D341Med (cell line): ENCODE measurements at regions not wholly inside any gene's neighbourhood (a gene's known extent, or its start where the extent isn't known, plus 50 kb on each side); places are given as distances from the start of the nearest gene placed in this dataset.
"Not testable (repeated sequence)": the region's sequence is repeated elsewhere in the genome, so short reads cannot be mapped to it uniquely, and the experiment has no call there.

ENCODE experiments used
- DNase-seq: peaks from one replicate; pipeline ENCODE4 v3.0.0; 2012; ENCODE audit warnings: low spot score

DNA sequence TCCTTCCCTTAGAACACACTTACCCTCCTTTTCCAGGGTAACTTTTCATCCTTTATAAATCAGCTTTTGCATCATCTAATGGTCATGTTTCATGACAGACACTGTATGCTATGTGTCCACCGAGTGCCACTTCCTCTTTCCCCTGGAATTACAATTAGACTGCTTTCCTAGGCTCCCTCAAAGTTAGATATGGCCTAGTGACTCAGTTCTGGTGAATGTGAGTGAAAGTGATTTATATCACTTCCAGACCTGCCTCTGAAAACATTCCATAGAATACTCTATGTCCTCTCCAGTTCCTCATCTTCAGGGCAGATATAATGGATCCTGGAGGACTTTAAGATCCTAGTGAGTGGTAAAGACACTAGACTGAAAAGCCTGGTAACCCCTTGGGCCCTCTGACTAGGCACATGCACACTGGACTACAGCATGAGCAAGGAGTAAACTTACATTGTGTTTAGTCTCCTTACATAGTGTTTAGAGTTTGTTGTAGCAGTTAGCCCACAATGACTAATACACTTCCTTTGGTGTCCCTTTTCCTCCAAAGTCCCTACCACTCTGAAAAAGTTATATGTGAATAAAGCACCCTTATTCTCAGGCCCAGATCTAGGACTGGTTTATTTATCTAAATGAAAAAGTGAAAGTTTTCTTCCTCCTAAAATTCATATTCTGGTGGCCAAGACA, 59.3 kb downstream of the GPR88 start:
- DNase-seq = no peak

DNA sequence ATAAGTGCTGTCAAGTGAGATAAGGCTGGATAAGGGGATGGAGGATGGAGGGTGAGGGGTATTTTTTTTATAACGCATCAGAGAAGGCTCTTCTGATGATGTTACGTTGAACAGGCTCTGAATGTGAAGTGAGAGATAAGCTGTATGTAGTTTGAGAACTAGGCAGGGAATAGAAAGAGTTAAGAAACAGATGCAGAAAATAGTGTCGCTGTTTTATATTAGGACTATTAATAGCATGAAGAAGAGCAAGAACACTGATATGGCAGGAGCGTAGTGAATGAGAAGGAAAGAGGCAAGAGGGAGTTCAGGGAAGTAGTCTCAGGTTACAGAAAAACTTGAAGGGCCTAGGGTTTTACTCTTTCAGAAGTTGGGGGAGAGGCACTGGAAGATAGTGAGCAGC, 59.8 kb downstream of the GPR88 start:
- DNase-seq = no peak

DNA sequence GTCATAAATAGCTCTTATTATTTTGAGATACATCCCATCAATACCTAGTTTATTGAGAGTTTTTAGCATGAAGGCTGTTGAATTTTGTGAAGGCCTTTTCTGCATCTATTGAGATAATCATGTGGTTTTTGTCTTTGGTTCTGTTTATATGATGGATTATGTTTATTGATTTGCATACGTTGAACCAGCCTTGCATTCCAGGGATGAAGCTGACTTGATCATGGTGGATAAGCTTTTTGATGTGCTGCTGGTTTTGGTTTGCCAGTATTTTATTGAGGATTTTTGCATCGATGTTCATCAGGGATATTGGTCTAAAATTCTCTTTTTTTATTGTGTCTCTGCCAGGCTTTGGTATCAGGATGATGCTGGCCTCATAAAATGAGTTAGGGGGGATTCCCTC, 62.4 kb downstream of the GPR88 start:
- not testable (repeated sequence) for DNase-seq

DNA sequence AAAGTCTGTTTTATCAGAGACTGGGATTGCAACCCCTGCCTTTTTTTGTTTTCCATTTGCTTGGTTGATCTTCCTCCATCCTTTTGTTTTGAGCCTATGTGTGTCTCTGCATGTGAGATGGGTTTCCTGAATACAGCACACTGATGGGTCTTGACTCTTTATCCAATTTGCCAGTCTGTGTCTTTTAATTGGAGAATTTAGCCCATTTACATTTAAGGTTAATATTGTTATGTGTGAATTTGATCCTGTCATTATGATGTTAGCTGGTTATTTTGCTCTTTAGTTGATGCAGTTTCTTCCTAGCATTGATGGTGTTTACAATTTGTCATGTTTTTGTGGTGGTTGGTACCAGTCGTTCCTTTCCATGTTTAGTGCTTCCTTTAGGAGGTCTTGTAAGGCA, 64.1 kb downstream of the GPR88 start:
- DNase-seq = not testable (repeated sequence)

DNA sequence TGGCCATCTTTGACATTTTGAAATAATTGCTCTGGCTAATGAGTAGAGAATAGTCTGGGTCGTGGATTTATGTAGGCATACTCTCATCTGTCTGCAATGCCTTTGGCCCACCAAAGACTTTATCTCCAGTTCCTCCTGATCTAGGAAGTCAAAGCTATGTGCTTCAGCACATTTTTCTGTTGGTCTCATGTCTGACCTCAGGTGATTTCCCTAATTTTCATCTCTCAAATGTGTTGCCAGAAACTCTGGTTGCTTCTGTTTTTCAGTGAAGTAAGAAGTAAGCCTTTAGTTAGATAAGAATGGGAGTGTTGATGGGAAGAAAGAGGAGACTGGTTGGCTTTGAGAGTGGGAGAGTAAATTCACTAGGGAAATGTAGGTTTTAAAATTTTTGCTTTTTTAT, 66.4 kb downstream of the GPR88 start:
- no peak for DNase-seq

DNA sequence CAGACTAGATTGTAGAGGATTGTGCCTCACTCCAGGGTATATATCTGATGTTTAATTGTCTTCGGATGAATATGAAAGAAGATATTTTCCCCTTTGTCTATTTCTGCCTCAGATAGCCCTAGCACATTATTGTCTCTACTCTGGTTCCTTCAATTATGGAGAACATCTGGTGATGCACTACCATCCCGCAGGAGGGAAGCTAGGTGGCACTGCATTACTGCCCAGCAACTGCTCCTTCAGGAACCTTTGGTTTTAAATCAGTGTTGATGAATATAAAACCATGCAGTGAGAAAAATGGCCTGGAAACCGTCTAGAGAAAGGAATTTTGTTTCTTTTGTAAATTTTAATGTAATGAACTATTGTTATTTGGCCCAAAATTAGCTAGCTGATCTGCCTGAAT, 68.5 kb downstream of the GPR88 start:
- DNase-seq = peak; percentile 43

DNA sequence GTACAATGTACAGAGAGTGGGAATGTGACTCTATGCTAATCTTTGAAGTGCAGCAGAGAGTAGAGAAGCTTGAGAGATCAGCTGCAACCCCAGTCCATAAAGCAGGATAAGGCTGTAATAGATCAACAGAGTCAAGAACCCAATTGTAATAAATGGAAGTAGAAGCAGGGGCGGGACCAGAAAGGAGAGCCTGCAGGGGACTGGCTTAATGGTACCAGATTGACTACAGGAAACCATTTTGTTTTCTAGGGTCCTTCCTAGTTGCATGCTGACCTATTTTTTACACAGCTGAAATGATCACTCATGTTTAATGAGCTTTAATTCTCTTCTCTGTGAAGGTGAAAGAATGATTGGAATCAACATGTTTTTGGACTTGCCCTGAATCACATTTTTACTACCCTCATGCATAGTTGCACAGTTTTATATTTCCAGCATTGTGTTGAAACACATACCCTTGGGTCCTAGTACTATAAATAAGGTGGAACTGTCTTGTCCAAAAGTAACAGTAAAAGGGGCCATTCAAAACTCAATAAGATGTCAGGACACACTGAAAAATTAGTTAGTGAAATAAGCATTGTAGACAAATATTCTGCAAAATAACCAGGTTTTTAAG, 69.8 kb downstream of the GPR88 start:
- no peak for DNase-seq

DNA sequence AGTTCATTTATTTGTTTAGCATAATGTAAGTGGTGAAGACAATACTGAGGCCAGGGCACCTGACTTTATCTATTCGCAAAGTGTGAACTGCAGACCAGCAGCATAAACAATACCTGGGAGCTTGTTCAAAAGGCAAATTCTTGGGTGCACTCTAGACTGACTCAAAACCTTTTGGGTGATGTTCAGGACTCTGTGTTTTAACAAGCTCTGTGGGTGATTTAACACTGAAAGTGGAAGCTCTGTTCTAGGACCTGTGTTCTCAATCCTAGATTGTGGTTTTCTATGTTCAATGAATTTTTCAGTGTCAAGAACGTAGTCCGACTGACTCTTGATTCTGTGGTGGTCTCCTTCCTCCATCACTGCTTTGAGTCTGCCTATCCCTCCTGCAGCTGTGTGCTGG, 71.9 kb downstream of the GPR88 start:
- no peak for DNase-seq

DNA sequence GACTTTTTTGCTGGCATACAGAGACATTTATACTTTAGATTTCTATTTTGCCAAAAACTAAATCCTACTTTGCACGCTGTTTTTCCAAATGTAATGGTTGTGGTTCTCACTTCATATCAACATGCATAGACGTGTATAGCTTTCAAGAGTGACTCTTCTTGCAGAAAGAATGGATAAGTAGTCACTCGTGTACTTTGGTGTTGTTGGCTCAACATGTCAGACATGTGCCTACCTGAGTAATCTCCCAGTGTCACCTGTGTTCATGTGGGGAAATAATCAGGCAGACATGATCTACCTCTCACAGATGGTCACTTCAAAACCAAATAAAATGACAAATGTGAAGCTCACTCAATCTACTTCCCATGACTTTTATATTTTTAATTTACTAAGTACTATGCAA, 73.1 kb downstream of the GPR88 start:
- no peak for DNase-seq

DNA sequence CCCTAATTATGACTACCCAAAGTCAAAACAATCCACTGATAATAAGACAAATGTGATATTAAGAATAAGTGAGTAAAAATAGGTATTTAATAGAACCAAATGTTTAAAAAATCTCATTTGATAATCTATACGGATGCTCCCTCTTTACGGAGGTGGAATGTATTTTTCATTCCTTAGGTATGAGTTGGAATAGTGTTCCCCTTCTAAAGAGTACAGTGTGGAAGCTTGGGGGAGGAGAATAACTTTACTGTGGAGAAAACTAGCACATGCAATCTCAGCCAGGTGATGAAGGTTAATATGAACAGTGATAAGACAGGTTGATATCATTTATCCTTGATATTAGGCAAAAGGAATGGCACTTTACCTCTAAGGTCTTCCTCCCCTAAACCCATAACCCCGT, 74.6 kb downstream of the GPR88 start:
- no peak for DNase-seq

DNA sequence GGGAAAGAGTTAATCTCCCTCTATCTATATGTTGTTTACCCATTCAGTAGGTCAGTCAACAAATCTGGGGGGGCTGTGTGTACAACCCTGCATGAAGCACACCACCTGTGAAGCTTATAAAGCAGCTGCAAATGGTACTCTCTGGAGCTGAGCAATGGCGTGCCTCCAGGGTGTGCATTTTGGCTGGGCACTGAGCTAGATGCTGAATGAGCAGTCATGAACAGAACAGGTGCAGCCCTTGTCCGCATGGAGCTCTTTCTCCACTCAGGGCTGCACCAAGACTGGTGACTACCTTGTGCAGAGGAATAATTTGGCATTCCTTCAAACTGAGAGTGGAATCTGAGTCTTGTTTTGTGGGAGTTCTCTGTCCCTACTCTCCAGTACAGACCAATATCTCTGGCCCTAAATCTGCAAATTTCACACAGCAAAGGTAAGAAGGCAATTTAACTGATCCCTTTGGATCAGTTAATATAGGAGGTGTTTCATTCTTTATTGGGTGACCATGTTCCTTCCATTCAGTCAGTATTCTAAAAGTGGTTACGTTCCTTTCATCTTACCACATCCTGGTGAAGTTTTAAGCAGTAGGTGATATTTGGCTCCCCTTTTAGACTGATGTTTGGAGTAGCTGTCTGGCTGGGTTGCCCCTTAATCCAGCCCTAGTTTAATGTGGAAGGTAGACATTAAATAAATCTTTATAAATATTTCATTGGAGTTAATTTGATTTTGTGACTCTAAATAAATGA, 76.0 kb downstream of the GPR88 start:
- DNase-seq = no peak

DNA sequence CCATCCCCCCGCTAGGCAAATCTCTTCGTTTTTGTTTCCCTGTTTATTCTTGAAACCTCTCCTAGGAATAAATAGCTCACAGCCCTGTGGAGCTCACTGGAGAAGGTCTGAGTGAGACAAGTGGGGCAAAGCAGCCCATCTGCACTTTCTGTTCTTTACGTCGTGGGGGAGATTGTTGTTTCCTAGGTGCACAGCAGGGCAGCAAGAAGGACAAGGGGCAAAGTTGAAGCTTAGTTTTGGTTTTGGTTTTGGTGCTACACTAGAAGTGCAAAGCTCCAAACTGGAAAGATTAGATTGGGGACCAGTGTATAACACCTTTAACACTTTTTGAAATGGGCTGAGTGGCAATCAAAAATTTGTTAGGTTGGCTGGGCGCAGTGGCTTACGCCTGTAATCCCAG, 76.6 kb downstream of the GPR88 start:
- no peak for DNase-seq

DNA sequence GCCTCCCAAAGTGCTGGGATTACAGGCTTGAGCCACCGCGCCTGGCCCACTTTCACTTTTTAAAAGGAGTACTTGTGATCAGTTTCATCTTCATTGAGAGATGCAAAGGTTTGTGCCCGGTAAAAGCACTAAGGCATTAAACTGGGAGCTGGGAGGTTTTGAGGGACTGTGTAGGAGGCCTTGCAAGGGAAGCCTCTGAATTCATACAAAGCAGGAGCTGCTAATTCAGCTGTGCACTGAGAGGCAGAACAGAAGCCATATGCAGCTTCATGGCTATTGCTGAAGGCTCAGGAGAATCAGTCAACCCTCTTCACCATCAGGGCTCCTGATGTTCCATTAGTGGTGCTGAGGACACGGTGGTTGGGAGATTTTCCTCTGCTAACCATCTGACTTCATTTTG, 77.7 kb downstream of the GPR88 start:
- no peak for DNase-seq

DNA sequence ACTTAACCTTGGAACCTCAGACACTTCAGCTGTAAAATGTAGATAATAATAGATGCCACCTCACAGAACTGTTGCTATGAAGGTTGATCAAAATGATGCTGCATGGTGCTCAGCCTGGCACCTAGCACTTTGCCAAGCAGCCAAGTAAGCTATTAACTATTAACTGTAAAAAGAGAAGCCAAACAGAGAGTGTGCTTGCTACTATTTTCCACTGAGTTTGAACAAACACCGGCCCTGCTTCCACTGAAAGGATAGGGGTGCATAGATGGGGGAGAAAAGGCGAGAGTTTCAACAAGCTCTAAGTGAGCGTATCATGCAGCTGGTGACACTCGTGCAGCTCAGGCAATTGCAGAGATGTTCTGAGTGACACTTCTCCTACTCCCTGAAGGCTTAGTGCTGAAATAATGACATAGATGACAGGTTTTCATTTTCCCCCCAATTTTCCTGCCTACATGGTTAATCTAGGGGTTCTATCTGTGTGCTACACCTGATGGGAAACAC, 78.2 kb downstream of the GPR88 start:
- no peak for DNase-seq

DNA sequence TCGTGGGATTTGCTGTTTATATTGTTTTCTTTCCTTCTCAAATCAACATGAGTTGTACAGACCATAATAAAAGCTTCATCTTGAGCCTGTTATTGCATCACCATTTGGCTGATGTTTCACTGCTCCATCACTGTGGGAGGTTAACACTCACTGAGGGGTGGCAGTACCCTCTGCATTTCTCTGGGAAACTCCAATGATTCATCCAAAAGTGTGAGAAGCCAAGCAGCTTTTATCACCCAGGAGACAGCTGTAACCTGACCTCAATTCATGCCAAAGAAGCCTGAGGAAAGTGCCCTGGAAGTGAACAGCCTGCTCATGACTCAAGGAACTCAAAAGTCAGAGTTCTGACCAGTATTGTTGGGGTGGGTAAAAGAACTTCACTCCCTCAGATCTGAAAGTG, 84.1 kb downstream of the GPR88 start:
- no peak for DNase-seq

DNA sequence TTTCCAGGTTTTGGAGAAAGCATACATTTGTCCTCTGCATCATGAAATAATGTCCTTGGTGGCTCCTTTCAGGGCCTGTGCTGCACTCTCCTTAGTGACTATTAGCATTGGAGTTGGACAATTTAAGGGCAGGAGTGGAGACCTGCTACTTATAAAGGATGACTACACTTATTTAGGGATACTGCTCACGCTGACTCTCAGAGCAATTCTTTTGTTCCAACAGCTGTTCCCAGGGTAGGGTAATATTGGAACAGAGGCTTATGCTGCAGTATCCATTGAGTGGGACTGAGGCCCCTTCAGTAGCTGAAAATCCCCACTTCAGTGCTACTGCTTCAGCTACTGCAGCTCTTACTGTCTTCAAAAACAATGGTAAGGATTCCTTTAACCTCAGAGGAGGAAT, 84.6 kb downstream of the GPR88 start:
- DNase-seq = no peak

DNA sequence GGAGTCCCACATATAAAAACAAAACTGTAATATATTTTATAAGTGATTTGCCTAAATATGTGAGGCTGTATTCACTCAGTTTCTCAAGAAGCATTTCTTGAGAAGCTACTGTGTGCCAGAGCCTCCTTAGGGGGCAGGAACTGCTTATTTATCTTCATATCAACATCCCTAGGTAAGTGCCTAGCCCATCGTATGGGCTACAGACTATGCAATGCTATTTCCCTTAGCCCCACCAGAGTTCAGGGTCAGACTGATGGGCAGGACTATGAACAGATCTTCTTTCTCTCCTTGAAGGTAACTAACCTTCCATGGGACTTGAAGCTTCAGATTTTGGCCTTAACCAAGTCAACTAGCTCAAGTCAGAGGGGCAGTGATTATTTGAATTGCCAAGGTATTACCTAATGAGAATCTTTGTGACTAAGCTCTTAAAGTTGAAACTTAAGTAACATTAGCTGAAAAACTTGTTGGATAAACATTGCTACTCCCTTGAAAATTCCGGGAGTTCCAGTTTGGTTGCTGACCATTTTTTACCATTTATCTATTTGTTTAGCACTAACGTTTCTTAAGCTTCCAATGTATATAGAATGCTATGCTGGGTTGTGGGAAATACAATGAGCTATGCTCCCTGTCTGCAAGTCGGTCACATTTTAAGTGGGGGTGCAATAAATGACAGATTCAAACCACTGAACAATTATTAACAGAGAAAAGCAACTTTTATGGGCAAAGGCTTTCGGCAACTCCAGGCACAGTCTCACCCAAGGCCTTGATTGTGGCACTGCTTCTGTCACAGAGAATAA, 85.2 kb downstream of the GPR88 start:
- no peak for DNase-seq

DNA sequence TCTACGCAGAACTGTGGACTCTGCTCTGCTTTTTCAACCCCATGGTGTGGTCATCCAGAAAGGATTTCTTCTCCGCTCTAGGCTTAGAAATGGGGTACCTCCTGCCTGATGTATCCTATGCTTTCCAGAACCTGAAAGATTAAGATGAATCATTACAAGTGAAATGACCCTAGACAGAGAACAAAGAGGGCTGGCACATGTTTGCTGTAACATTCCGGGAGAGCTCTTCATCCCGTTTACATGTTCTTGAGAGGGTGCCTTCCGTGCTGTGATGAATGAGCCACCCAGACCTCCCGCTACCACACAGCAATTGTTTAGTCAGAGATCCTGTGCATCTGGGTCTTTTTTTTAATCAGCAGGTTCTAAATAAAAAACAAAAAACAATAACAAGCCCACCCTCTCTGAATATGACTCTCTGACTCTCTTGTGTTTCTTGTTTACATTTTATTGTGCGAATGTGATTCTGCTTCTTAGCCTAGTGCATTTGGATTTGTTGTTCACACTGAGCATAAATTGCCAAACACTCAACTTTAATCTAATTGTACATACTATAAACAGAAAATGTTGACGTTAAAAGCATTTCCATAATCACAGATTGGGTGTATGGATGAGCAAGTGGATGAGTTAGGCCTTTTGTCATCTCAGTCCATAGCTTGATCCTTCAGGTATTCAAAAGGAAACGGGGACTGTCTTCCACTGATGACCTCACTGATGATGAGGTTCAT, 87.1 kb downstream of the GPR88 start:
- no peak for DNase-seq

DNA sequence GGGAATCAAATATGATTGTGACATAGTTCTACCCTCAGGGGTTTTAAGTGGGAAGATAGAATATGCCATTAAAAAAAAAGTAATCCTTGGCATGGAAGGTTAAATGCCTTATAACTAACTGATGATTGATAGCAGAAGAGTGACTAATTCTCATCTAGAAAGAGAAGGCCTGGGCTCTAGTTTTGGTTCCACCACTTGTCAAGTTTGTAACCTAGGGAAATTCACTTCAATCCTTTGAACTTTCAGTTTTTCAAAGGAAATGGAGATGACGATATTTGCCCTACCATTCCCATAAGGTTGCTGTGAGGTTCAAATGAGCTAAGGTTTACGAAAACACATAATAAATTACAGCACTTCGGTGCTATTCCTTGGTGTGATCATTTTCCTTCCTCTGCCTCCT, 88.5 kb downstream of the GPR88 start:
- DNase-seq = no peak

DNA sequence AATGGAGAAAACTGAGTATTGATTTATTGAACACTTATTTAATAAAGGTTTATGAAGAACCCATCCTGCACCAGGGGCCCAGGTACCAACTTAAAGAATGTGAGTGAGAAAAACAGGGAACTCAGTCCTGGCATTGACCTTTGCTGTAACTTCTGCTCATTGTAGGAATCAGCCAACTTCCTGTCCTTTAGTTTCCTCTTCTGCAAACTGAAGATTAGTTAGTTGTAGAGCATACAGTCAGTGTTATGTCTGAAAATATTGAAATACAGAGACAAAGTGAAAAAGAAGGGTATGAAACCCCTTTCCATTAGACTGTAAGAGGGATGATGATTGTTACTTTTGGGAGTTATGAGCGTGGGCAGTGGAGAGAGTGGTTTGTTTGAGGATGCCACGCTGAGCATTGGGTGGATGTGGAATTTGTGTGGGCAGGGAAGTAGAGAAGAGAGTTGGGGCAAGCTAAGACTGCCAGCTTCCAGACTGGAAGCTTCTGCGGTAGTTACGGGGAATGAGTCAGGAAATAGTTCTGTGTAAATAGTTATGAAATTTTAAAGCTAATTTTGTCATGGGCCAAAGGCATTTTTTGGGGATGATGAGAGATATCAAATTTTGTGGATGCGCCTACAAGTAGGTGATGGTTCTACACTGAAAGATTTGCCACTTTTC, 89.2 kb downstream of the GPR88 start:
- DNase-seq = no peak

DNA sequence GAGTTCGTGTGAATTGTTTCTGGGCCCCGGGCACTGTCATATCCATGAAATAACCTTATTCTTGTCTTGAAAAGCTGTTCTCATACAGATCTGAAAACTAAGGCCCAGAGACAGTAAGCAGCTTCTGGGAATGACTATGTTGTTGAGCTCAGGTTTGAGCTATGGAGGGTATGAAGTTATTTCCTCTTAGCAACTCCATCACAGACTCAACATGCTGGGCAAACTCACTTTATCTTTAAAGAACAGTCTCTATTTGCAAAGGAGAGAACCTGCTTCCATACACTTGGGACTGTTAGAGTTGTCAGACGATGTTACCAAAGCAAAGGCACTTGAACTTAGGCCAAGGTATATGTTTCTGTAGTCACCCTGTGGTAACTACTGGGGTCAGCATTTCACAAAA, 90.0 kb downstream of the GPR88 start:
- no peak for DNase-seq
